ENCODE measurements at regions not wholly inside any gene's neighbourhood (a gene's known extent, or its start where the extent isn't known, plus 50 kb on each side); places are given as distances from the start of the nearest gene placed in this dataset.

DNA sequence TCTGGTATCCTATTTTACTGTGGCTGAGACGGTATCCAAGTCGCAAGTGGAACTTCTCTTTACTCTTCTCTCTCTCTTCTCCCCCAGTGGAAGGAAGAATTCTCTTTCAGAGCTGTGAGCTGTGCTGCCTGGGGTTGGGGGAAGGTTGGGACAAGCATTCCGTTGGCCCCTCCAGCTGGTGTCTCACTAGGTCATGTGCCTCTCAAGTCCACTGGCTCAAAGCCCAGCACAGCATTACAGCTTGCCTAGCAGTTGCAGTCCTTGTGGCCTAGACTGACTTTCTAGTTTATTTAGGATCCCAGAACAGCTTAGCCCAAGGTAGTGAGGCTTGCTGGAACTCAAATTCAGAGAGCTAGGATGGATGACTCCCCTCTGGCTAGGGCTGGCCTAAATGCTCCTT, 76.1 kb upstream of the SPATA16 start:
- TF ChIP-seq YY1 (IDR thresholded peaks at IDR 0.05; ENCODE audit: insufficient read depth, insufficient read length) (no peak), ZNF274 (IDR thresholded peaks at IDR 0.05; ENCODE audit: low read depth, low read length) (no peak)

Data from NT2/D1 (cell line).